ENCODE measurements at regions not wholly inside any gene's neighbourhood (a gene's known extent, or its start where the extent isn't known, plus 50 kb on each side); places are given as distances from the start of the nearest gene placed in this dataset.
A peak's percentile ranks its signal among the peaks of the same experiment; 100 is the strongest.

GRCh38 chr3:76044601-76045600, 259.6 kb upstream of the ZNF717 start:
- Histone ChIP-seq H3K9me3 (no peaks in the 10 kb centered on the region), H3K36me3 (no peaks in the 10 kb centered on the region), H3K27ac (no peak overlapping the region), H3K27me3 (no peaks in the 10 kb centered on the region), H3K4me1 (no peaks in the 10 kb centered on the region), H3K4me3 (no peak overlapping the region)
- peak in 1 of 2 donors; percentile 28 for DNase-seq
- 52 to 58% methylated on average over 3 of the region's 3 CpGs for WGBS, 2 donors
- TF ChIP-seq EP300 (IDR thresholded peaks at IDR 0.05) (no peak), CTCF (IDR thresholded peaks at IDR 0.05) (peak in 1 of 6 experiments; percentile 28)
- ATAC-seq (ENCODE audit: low FRiP score in 2 of 2), result no peak

- WGBS, 2 donors, result 89 to 91% methylated on average over 5 of the region's 5 CpGs
- ATAC-seq (ENCODE audit: low FRiP score in 2 of 2) (no peak), DNase-seq (no peak)
- Histone ChIP-seq H3K9me3 (no peaks in the 10 kb centered on the region), H3K4me1 (no peaks in the 10 kb centered on the region), H3K27me3 (no peaks in the 10 kb centered on the region), H3K27ac (no peak overlapping the region), H3K4me3 (no peak overlapping the region), H3K36me3 (no peaks in the 10 kb centered on the region)
- no peak for TF ChIP-seq EP300 (IDR thresholded peaks at IDR 0.05)
- TF ChIP-seq POLR2AphosphoS5 (IDR thresholded peaks at IDR 0.05), result no peak
- TF ChIP-seq POLR2A (IDR thresholded peaks at IDR 0.05), result no peak
- no peak for TF ChIP-seq CTCF (IDR thresholded peaks at IDR 0.05)
Observed at GRCh38 chr3:76047368-76047767, 262.0 kb upstream of the ZNF717 start.

- Histone ChIP-seq H3K4me3 (no peak overlapping the region), H3K27me3 (no peaks in the 10 kb centered on the region), H3K9me3 (no peaks in the 10 kb centered on the region), H3K27ac (no peak overlapping the region), H3K36me3 (no peaks in the 10 kb centered on the region), H3K4me1 (no peaks in the 10 kb centered on the region)
- no peak for DNase-seq
- 76 to 86% methylated on average over 2 of the region's 2 CpGs for WGBS, 2 donors
- no peak for TF ChIP-seq CTCF (IDR thresholded peaks at IDR 0.05)
- no peak for ATAC-seq (ENCODE audit: low FRiP score in 2 of 2)
Observed at GRCh38 chr3:76049776-76050175, 264.4 kb upstream of the ZNF717 start.

GRCh38 chr3:76051145-76051544, 265.8 kb upstream of the ZNF717 start:
- no peaks in the 10 kb centered on the region for H3K4me1 ChIP-seq
- H3K27me3 ChIP-seq, result no peaks in the 10 kb centered on the region
- WGBS, 2 donors, result 81 to 83% methylated on average over 3 of the region's 3 CpGs
- no peak for DNase-seq
- no peaks in the 10 kb centered on the region for H3K36me3 ChIP-seq
- no peak for ATAC-seq (ENCODE audit: low FRiP score in 2 of 2)
- H3K4me3 ChIP-seq, result no peak overlapping the region
- H3K9me3 ChIP-seq, result no peaks in the 10 kb centered on the region
- TF ChIP-seq EP300 (IDR thresholded peaks at IDR 0.05), result no peak
- TF ChIP-seq CTCF (IDR thresholded peaks at IDR 0.05), result no peak
- no peak for TF ChIP-seq POLR2AphosphoS5 (IDR thresholded peaks at IDR 0.05)
- TF ChIP-seq POLR2A (IDR thresholded peaks at IDR 0.05), result no peak
- H3K27ac ChIP-seq, result no peak overlapping the region

GRCh38 chr3:76054404-76054803, 269.1 kb upstream of the ZNF717 start:
- DNase-seq (no peak), ATAC-seq (ENCODE audit: low FRiP score in 2 of 2) (no peak)
- TF ChIP-seq CTCF (IDR thresholded peaks at IDR 0.05), result no peak
- no peak for TF ChIP-seq EP300 (IDR thresholded peaks at IDR 0.05)
- no peak for TF ChIP-seq POLR2AphosphoS5 (IDR thresholded peaks at IDR 0.05)
- no peak for TF ChIP-seq POLR2A (IDR thresholded peaks at IDR 0.05)
- no peaks in the 10 kb centered on the region for H3K9me3 ChIP-seq
- H3K27me3 ChIP-seq, result no peaks in the 10 kb centered on the region
- H3K27ac ChIP-seq, result no peak overlapping the region
- no peaks in the 10 kb centered on the region for H3K36me3 ChIP-seq
- no peak overlapping the region for H3K4me3 ChIP-seq
- H3K4me1 ChIP-seq, result no peaks in the 10 kb centered on the region
- 78 to 81% methylated on average over 1 of the region's 1 CpG for WGBS, 2 donors
